ENCODE measurements at regions not wholly inside any gene's neighbourhood (a gene's known extent, or its start where the extent isn't known, plus 50 kb on each side); places are given as distances from the start of the nearest gene placed in this dataset.
"Not testable (repeated sequence)": the region's sequence is repeated elsewhere in the genome, so short reads cannot be mapped to it uniquely, and the experiment has no call there.

- peaks cover 30% of the 10 kb centered on the region for H3K27me3 Mint-ChIP-seq
- no peak overlapping the region for H3K27ac Mint-ChIP-seq
- H3K4me3 Mint-ChIP-seq: no peak overlapping the region
- H3K36me3 Mint-ChIP-seq (ENCODE audit: low read depth): no peaks in the 10 kb centered on the region
- H3K4me1 Mint-ChIP-seq (ENCODE audit: low read depth): no peaks in the 10 kb centered on the region
- H3K9me3 Mint-ChIP-seq: no peaks in the 10 kb centered on the region
Measured at GRCh38 chr9:126169736-126170135, 156.9 kb upstream of the MVB12B start.

GRCh38 chr9:126170286-126170823 is 156.3 kb upstream of the MVB12B start:
- Mint-ChIP-seq H3K36me3 (ENCODE audit: low read depth) (no peaks in the 10 kb centered on the region), H3K4me3 (no peak overlapping the region), H3K27me3 (peaks cover 30% of the 10 kb centered on the region), H3K27ac (no peak overlapping the region), H3K4me1 (ENCODE audit: low read depth) (no peaks in the 10 kb centered on the region), H3K9me3 (peaks cover 6% of the 10 kb centered on the region)

GRCh38 chr9:126171641-126172040 is 155.0 kb upstream of the MVB12B start:
- Mint-ChIP-seq H3K4me1 (ENCODE audit: low read depth) (no peaks in the 10 kb centered on the region), H3K9me3 (peaks cover 6% of the 10 kb centered on the region), H3K36me3 (ENCODE audit: low read depth) (no peaks in the 10 kb centered on the region), H3K4me3 (no peak overlapping the region), H3K27me3 (peaks cover 31% of the 10 kb centered on the region), H3K27ac (no peak overlapping the region)

GRCh38 chr9:126173401-126173800 is 153.2 kb upstream of the MVB12B start:
- Mint-ChIP-seq H3K27ac (no peak overlapping the region), H3K36me3 (ENCODE audit: low read depth) (no peaks in the 10 kb centered on the region), H3K4me1 (ENCODE audit: low read depth) (no peaks in the 10 kb centered on the region), H3K9me3 (peaks cover 6% of the 10 kb centered on the region), H3K27me3 (peaks cover 42% of the 10 kb centered on the region), H3K4me3 (no peak overlapping the region)

GRCh38 chr9:126173929-126174328 is 152.7 kb upstream of the MVB12B start:
- Mint-ChIP-seq H3K27me3 (peaks cover 46% of the 10 kb centered on the region), H3K27ac (no peak overlapping the region), H3K36me3 (ENCODE audit: low read depth) (no peaks in the 10 kb centered on the region), H3K4me3 (no peak overlapping the region), H3K4me1 (ENCODE audit: low read depth) (no peaks in the 10 kb centered on the region), H3K9me3 (peaks cover 6% of the 10 kb centered on the region)

GRCh38 chr9:126183266-126183665 is 143.4 kb upstream of the MVB12B start:
- Mint-ChIP-seq H3K9me3 (peaks cover 12% of the 10 kb centered on the region), H3K27me3 (peaks cover 72% of the 10 kb centered on the region), H3K27ac (no peak overlapping the region), H3K4me1 (ENCODE audit: low read depth) (no peaks in the 10 kb centered on the region), H3K36me3 (ENCODE audit: low read depth) (no peaks in the 10 kb centered on the region), H3K4me3 (no peak overlapping the region)

GRCh38 chr9:126190994-126191393 is 135.6 kb upstream of the MVB12B start:
- not testable (repeated sequence) for H3K9me3 Mint-ChIP-seq; H3K27ac Mint-ChIP-seq; H3K4me3 Mint-ChIP-seq; H3K4me1 Mint-ChIP-seq (ENCODE audit: low read depth); H3K36me3 Mint-ChIP-seq (ENCODE audit: low read depth)
- peaks cover 37% of the 10 kb centered on the region for H3K27me3 Mint-ChIP-seq

GRCh38 chr9:126198854-126199253 is 127.8 kb upstream of the MVB12B start:
- Mint-ChIP-seq H3K27me3 (peaks cover 65% of the 10 kb centered on the region), H3K27ac (no peak overlapping the region), H3K4me3 (no peak overlapping the region), H3K36me3 (ENCODE audit: low read depth) (no peaks in the 10 kb centered on the region), H3K4me1 (ENCODE audit: low read depth) (no peaks in the 10 kb centered on the region), H3K9me3 (no peaks in the 10 kb centered on the region)

GRCh38 chr9:126203313-126203712 is 123.3 kb upstream of the MVB12B start:
- Mint-ChIP-seq H3K4me1 (ENCODE audit: low read depth) (no peaks in the 10 kb centered on the region), H3K4me3 (no peak overlapping the region), H3K27me3 (peaks cover 39% of the 10 kb centered on the region), H3K9me3 (no peaks in the 10 kb centered on the region), H3K27ac (no peak overlapping the region), H3K36me3 (ENCODE audit: low read depth) (no peaks in the 10 kb centered on the region)

GRCh38 chr9:126204197-126204596 is 122.4 kb upstream of the MVB12B start:
- Mint-ChIP-seq H3K4me1 (ENCODE audit: low read depth) (no peaks in the 10 kb centered on the region), H3K36me3 (ENCODE audit: low read depth) (no peaks in the 10 kb centered on the region), H3K27ac (no peak overlapping the region), H3K4me3 (no peak overlapping the region), H3K9me3 (no peaks in the 10 kb centered on the region), H3K27me3 (peaks cover 35% of the 10 kb centered on the region)

GRCh38 chr9:126204708-126205225 is 121.9 kb upstream of the MVB12B start:
- Mint-ChIP-seq H3K4me3 (no peak overlapping the region), H3K9me3 (no peaks in the 10 kb centered on the region), H3K36me3 (ENCODE audit: low read depth) (no peaks in the 10 kb centered on the region), H3K4me1 (ENCODE audit: low read depth) (no peaks in the 10 kb centered on the region), H3K27ac (no peak overlapping the region), H3K27me3 (peaks cover 40% of the 10 kb centered on the region)

GRCh38 chr9:126205265-126205664 is 121.4 kb upstream of the MVB12B start:
- Mint-ChIP-seq H3K36me3 (ENCODE audit: low read depth) (no peaks in the 10 kb centered on the region), H3K4me3 (no peak overlapping the region), H3K9me3 (no peaks in the 10 kb centered on the region), H3K27ac (no peak overlapping the region), H3K4me1 (ENCODE audit: low read depth) (no peaks in the 10 kb centered on the region), H3K27me3 (peaks cover 37% of the 10 kb centered on the region)

- no peaks in the 10 kb centered on the region for H3K9me3 Mint-ChIP-seq
- no peak overlapping the region for H3K4me3 Mint-ChIP-seq
- no peak overlapping the region for H3K27ac Mint-ChIP-seq
- H3K27me3 Mint-ChIP-seq: peaks cover 31% of the 10 kb centered on the region
- no peaks in the 10 kb centered on the region for H3K4me1 Mint-ChIP-seq (ENCODE audit: low read depth)
- no peaks in the 10 kb centered on the region for H3K36me3 Mint-ChIP-seq (ENCODE audit: low read depth)
Measured at GRCh38 chr9:126205845-126206498, 120.7 kb upstream of the MVB12B start.

GRCh38 chr9:126207256-126207655 is 119.4 kb upstream of the MVB12B start:
- Mint-ChIP-seq H3K4me1 (ENCODE audit: low read depth) (no peaks in the 10 kb centered on the region), H3K36me3 (ENCODE audit: low read depth) (no peaks in the 10 kb centered on the region), H3K27me3 (peaks cover 23% of the 10 kb centered on the region), H3K4me3 (no peak overlapping the region), H3K27ac (no peak overlapping the region), H3K9me3 (no peaks in the 10 kb centered on the region)

GRCh38 chr9:126208216-126208758 is 118.3 kb upstream of the MVB12B start:
- Mint-ChIP-seq H3K9me3 (no peaks in the 10 kb centered on the region), H3K27me3 (peaks cover 15% of the 10 kb centered on the region), H3K4me1 (ENCODE audit: low read depth) (no peaks in the 10 kb centered on the region), H3K36me3 (ENCODE audit: low read depth) (no peaks in the 10 kb centered on the region), H3K4me3 (no peak overlapping the region), H3K27ac (no peak overlapping the region)
